GM19397 (cell line): ENCODE measurements at regions not wholly inside any gene's neighbourhood (a gene's known extent, or its start where the extent isn't known, plus 50 kb on each side); places are given as distances from the start of the nearest gene placed in this dataset.
A peak's percentile ranks its signal among the peaks of the same experiment; 100 is the strongest.
"Not testable (repeated sequence)": the region's sequence is repeated elsewhere in the genome, so short reads cannot be mapped to it uniquely, and the experiment has no call there.

ENCODE experiments used
- ATAC-seq: cut with Tn5 transposase; IDR thresholded peaks from one replicate; pipeline ENCODE4 v1.9.1; 2021; ENCODE audit warnings: mild to moderate bottlenecking, moderate library complexity; ENCODE audit not compliant: unreplicated experiment

DNA sequence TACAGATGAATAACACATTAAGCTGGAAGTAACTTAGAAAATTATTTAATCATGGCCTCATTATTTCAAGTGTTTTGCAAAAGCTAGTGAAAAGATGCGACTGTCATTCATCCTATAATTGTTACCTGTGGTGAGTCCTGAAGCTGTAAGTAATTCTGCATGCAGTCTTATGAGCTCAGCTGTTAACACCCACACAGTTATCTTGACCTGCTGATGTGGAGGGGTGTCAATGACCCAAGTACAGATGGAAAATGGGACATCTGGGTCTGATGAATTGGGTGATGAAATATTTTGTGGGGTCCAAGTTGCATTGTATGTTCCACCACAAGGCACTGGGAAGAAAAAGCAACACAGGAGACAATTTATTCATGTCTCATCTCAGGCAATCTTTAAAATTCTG, 68.9 kb downstream of the OR13A1 start:
- no peak for ATAC-seq

DNA sequence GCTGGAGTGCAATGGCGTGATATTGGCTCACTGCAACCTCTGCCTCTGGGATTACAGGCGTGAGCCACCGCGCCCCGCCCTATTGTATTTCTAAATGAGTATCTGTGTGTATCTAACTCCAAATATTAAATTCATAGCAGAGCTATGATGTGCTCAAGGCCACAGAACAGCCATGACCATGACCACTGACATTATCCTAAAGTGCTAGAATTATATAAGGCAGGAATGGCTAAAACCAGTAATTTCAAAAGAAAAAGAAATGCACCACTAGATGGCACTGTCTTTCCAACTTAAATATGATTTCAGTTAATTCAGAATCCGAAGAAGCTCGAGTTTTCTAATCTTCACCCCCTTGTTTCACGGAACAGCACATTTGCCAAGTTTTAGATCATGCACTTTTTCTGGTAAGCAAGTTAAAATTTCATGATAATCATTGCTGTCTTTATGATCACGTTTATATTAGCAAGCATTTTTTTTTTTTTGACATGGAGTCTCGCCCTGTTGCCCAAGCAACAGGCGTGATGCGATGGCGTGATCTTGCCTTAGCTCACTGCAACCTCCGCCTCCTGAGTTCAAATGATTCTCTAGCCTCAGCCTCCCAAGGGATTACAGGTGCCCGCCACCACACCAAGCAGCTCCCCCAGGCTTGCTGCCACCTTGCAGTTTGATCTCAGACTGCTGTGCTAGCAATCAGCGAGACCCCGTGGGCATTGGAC, 65.3 kb downstream of the OR13A1 start:
- ATAC-seq = peak; percentile 55

DNA sequence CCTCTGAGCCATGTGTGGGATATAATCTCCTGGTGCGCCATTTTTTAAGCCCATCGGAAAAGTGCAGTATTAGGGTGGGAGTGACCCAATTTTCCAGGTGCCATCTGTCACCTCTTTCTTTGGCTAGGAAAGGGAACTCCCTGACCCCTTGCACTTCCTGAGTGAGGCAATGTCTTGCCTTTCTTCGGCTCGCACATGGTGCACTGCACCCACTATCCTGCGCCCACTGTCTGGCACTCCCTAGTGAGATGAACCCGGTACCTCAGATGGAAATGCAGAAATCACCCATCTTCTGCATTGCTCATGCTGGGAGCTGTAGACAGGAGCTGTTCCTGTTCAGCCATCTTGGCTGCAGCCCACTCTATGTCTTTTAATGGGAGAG, 64.7 kb downstream of the OR13A1 start:
- not testable (repeated sequence) for ATAC-seq
